Mesothelial cell of epicardium (in vitro differentiated cells): ENCODE measurements at regions not wholly inside any gene's neighbourhood (a gene's known extent, or its start where the extent isn't known, plus 50 kb on each side); places are given as distances from the start of the nearest gene placed in this dataset.
"Not testable (repeated sequence)": the region's sequence is repeated elsewhere in the genome, so short reads cannot be mapped to it uniquely, and the experiment has no call there.

Experiments used
- DNase-seq, 2 experiments: peaks; one replicate each; pipeline ENCODE4 v3.0.0; 2021; ENCODE audit warnings: low spot score in 2 of 2; ENCODE audit not compliant: unreplicated experiment in 2 of 2
- H3K27ac Mint-ChIP-seq: 2 replicates; pipeline ENCODE4 v1.8.0; 2021; ENCODE audit warnings: mixed read lengths
- H3K27me3 Mint-ChIP-seq: 2 replicates; pipeline ENCODE4 v1.8.0; 2021; ENCODE audit warnings: low read depth, mixed read lengths
- H3K36me3 Mint-ChIP-seq: 2 replicates; pipeline ENCODE4 v1.8.0; 2021; ENCODE audit warnings: mixed read lengths
- H3K4me1 Mint-ChIP-seq: 2 replicates; pipeline ENCODE4 v1.8.0; 2021; ENCODE audit warnings: mixed read lengths
- H3K4me3 Mint-ChIP-seq: 2 replicates; pipeline ENCODE4 v1.8.0; 2021; ENCODE audit warnings: mild to moderate bottlenecking, moderate library complexity, mixed read lengths
- H3K9me3 Mint-ChIP-seq: 2 replicates; pipeline ENCODE4 v1.8.0; 2021; ENCODE audit warnings: mixed read lengths
- CTCF ChIP-seq: fragments of 200-600 bp; sonication (generic); IDR thresholded peaks from one replicate; pipeline ENCODE4 v1.5.0; 2021; ENCODE audit warnings: antibody characterized with exemption; ENCODE audit not compliant: unreplicated experiment

DNA sequence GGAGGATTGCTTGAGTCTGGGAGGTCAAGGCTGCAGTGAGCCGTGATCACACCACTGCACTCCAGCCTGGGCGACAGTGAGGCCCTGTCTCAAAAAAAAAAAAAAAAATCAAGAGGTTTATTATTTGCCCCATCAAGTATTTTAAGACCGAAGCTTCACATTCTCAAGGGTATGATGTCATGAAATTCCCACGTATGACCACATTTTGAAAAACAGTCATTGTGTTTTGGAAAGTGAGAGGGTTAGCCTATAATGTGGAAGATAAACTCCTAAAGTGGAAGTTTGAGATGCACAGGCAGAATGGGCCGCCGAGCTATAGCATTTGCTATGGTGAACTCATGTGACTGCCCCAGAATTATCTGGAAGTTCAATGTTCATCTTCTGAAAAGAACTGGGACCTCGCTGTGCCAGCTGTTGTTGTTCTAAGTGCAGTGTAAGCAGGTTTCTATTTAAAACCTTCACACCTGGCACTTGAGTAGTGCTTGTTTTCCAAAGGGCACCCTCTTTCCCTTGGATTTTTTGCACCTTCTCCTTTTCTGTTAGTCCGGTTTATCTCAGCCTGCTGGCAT, 96.9 kb upstream of the SLC25A33 start:
- peaks cover 45% of the 10 kb centered on the region for H3K4me1 Mint-ChIP-seq
- no peaks in the 10 kb centered on the region for H3K9me3 Mint-ChIP-seq
- H3K36me3 Mint-ChIP-seq: no peaks in the 10 kb centered on the region
- no peak for TF ChIP-seq CTCF
- H3K27me3 Mint-ChIP-seq: no peaks in the 10 kb centered on the region
- no peak for DNase-seq
- H3K27ac Mint-ChIP-seq: peak overlapping the region; percentile 100
- no peak overlapping the region for H3K4me3 Mint-ChIP-seq

DNA sequence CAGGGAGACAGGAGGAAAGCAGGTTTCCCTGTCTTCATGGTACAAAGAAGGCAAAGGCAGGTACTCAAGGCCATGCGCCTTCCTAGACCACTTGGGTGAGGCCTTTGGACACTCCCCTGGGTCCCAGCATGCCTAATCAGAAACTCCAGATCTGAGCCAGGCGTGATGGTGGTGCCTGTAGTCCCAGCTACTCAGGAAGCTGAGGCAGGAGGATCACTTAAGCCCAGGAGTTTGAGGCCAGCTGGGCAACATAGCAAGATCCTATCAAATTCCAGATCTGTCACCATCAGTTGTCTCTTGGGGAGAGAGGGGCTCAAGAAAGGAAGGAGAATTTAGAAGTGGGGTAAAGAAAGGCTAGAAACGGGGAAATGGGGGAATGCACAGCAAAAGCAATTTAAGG, 96.3 kb upstream of the SLC25A33 start:
- H3K27ac Mint-ChIP-seq: peak overlapping the region; percentile 100
- peaks cover 41% of the 10 kb centered on the region for H3K4me1 Mint-ChIP-seq
- H3K36me3 Mint-ChIP-seq: no peaks in the 10 kb centered on the region
- H3K27me3 Mint-ChIP-seq: no peaks in the 10 kb centered on the region
- no peak overlapping the region for H3K4me3 Mint-ChIP-seq
- H3K9me3 Mint-ChIP-seq: no peaks in the 10 kb centered on the region
- no peak for DNase-seq
- no peak for TF ChIP-seq CTCF

DNA sequence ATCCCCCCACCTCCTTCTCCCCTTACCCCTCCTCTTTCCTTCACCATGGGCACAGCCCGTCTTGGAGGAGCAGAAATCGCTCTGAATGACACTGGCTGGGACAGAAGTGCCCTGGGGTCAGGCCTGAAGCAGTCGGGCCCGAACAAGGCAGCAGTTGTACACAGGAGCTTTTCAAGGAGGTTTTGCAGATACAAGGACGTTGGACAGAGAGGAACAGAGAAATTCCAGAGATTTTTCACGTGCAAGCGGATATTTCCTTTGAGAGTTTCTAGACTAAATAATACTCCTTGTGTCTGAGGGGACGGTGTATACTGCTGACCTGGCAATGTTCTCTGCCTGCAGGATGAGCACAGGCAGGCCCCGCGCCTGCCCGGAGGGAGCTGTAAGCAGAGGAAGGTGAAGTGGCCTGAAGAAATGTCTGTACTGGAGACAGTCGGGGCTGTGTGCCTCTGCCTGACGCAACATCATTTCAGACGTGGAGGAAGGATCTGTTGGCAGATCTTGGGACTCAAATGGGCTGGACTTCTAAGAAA, 95.3 kb upstream of the SLC25A33 start:
- no peaks in the 10 kb centered on the region for H3K9me3 Mint-ChIP-seq
- no peak for TF ChIP-seq CTCF
- H3K27ac Mint-ChIP-seq: peak overlapping the region; percentile 100
- peak in 1 of 2 experiments; percentile 52 for DNase-seq
- peaks cover 51% of the 10 kb centered on the region for H3K4me1 Mint-ChIP-seq
- H3K36me3 Mint-ChIP-seq: no peaks in the 10 kb centered on the region
- H3K4me3 Mint-ChIP-seq: no peak overlapping the region
- no peaks in the 10 kb centered on the region for H3K27me3 Mint-ChIP-seq

DNA sequence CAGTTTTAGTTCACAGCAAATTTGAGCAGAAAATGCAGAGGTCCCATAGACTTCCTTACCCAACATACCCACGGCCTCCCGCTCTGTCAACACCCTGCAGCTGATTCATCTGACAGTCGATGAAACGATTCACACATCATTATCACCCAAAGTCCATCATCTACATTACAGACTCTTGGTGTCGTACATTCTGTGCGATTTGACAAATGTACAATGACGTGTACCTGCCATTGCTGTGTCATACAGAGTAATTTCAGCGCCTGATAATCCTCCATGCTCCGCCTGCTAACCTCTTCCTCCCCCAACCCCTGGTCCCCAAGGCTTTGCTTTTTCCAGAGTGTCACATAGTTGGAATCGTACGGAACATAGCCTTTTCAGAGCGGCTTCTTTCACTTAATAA, 94.7 kb upstream of the SLC25A33 start:
- H3K4me1 Mint-ChIP-seq: peaks cover 56% of the 10 kb centered on the region
- no peaks in the 10 kb centered on the region for H3K27me3 Mint-ChIP-seq
- TF ChIP-seq CTCF: no peak
- peak overlapping the region; percentile 100 for H3K27ac Mint-ChIP-seq
- no peaks in the 10 kb centered on the region for H3K9me3 Mint-ChIP-seq
- DNase-seq: no peak
- H3K36me3 Mint-ChIP-seq: no peaks in the 10 kb centered on the region
- H3K4me3 Mint-ChIP-seq: no peak overlapping the region

DNA sequence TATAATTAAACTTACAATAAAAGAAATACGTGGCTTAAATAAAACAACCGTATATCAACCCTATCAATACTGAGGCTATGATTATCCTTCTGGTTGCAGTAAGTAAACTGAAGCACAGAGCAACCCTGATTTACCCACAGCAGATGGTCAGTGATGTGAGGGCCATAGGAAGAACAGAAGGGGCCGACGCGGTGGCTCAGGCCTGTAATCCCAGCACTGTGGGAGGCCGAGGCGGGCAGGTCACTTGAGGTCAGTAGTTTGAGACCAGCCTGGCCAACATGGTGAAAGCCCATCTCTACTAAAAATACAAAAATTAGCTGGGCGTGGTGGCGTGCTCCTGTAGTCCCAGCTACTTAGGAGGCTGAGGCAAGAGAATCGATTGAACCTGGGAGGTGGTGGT, 94.2 kb upstream of the SLC25A33 start:
- Mint-ChIP-seq H3K4me1 (peaks cover 61% of the 10 kb centered on the region), H3K27ac (peak overlapping the region; percentile 34)
- not testable (repeated sequence) for DNase-seq, H3K4me3 Mint-ChIP-seq, H3K36me3 Mint-ChIP-seq, H3K27me3 Mint-ChIP-seq, H3K9me3 Mint-ChIP-seq

DNA sequence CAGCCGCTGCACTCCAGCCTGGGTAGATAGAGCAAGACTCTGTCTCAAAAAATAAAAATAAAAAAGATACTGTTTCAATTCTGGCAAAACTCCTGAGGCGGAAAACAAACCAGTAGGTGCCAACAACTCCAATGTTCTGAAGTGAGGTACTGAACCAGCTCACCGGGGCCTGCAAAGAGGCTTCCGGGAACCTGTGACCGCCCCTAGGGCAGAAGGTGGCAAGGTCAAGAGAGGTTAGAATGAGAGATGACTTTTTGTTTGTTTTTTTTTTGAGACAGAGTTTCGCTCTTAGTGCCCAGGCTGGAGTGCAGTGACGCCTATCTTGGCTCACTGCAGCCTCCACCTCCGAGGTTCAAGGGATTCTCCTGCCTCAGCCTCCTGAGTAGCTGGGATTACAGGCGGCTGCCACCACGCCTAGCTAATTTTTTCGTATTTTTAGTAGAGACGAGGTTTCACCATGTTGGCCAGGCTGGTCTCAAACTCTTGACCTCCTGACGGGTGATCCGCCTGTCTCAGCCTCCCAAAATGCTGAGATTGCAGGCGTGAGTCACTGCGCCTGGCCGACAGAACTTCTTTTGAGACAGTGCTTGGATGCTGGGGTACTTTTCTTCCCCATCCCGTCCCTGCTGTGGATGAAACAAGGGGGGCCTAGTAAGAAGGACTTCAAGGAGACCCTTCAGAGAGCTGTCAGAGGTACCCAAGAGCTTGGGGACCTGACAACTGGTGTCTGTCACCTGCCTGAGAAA, 91.9 kb upstream of the SLC25A33 start:
- Mint-ChIP-seq H3K36me3 (no peaks in the 10 kb centered on the region), H3K9me3 (no peaks in the 10 kb centered on the region), H3K27me3 (no peaks in the 10 kb centered on the region), H3K4me3 (no peak overlapping the region), H3K27ac (peak overlapping the region; percentile 92), H3K4me1 (peaks cover 63% of the 10 kb centered on the region)
- no peak for DNase-seq
- TF ChIP-seq CTCF: no peak
